Neuronal stem cell (in vitro differentiated cells): ENCODE measurements at regions not wholly inside any gene's neighbourhood (a gene's known extent, or its start where the extent isn't known, plus 50 kb on each side); places are given as distances from the start of the nearest gene placed in this dataset.

ENCODE experiments used
- DNase-seq: peaks from one replicate; pipeline ENCODE4 v3.0.0-alpha.2; 2013; ENCODE audit warnings: low spot score
- H2AFZ ChIP-seq: one replicate; pipeline ENCODE4 v1.6.1; 2013; ENCODE audit warnings: mild to moderate bottlenecking, low read length, inconsistent platforms
- H2AK5ac ChIP-seq: 2 replicates; pipeline ENCODE4 v1.6.1; 2013; ENCODE audit warnings: low read depth, mild to moderate bottlenecking, inconsistent platforms, low read length, moderate library complexity, mixed read lengths
- H2BK120ac ChIP-seq: 2 replicates; pipeline ENCODE4 v1.6.1; 2013; ENCODE audit warnings: low read depth, mild to moderate bottlenecking, inconsistent platforms, low read length, moderate library complexity, mixed read lengths
- H2BK12ac ChIP-seq: one replicate; pipeline ENCODE4 v1.6.1; 2013; ENCODE audit warnings: low read length, inconsistent platforms
- H2BK15ac ChIP-seq: 2 replicates; pipeline ENCODE4 v1.6.1; 2013; ENCODE audit warnings: mild to moderate bottlenecking, low read length, inconsistent platforms, mixed read lengths
- H2BK5ac ChIP-seq: one replicate; pipeline ENCODE4 v1.6.1; 2013; ENCODE audit warnings: inconsistent platforms, mild to moderate bottlenecking, low read length, moderate library complexity
- H3K14ac ChIP-seq: one replicate; pipeline ENCODE4 v1.6.1; 2013; ENCODE audit warnings: low read length, inconsistent platforms
- H3K18ac ChIP-seq: 2 replicates; pipeline ENCODE4 v1.6.1; 2013; ENCODE audit warnings: low read length, inconsistent platforms
- H3K23ac ChIP-seq: 2 replicates; pipeline ENCODE4 v1.6.1; 2013; ENCODE audit warnings: low read depth, mild to moderate bottlenecking, mixed read lengths, low read length, inconsistent platforms; ENCODE audit not compliant: poor library complexity
- H3K27ac ChIP-seq: replicated peaks from 3 replicates; pipeline ENCODE4 v1.5.1; 2013; ENCODE audit warnings: low read length, inconsistent platforms
- H3K27me3 ChIP-seq, 3 experiments: 2 replicates each; pipeline ENCODE4 v1.6.1; 2013; ENCODE audit warnings: low read length in 3 of 3, mild to moderate bottlenecking in 2 of 3, inconsistent platforms in 1 of 3, low read depth in 1 of 3, mixed read lengths in 1 of 3, moderate library complexity in 1 of 3; ENCODE audit not compliant: control insufficient read depth in 3 of 3, insufficient read depth in 3 of 3
- H3K36me3 ChIP-seq, 2 donors: replicated peaks in 1 of 2; 2 replicates each; pipeline ENCODE4 v1.6.1; 2013; ENCODE audit warnings: low read length in 2 of 2; ENCODE audit not compliant: control insufficient read depth in 2 of 2, insufficient read depth in 2 of 2
- H3K4ac ChIP-seq: 2 replicates; pipeline ENCODE4 v1.6.1; 2013; ENCODE audit warnings: inconsistent platforms, mild to moderate bottlenecking, low read length, moderate library complexity
- H3K4me1 ChIP-seq, 2 donors: 1 replicate in 1 of 2; 2 replicates in 1 of 2; pipeline ENCODE4 v1.6.1; 2013; ENCODE audit warnings: low read length in 2 of 2, low read depth in 1 of 2; ENCODE audit not compliant: control insufficient read depth in 2 of 2, insufficient read depth in 1 of 2
- H3K4me2 ChIP-seq: one replicate; pipeline ENCODE4 v1.6.1; 2013; ENCODE audit warnings: mild to moderate bottlenecking, low read length, inconsistent platforms; ENCODE audit not compliant: insufficient read depth, poor library complexity, severe bottlenecking
- H3K4me3 ChIP-seq, 2 donors: 2 replicates each; pipeline ENCODE4 v1.5.1; 2013; ENCODE audit warnings: low read length in 2 of 2, mild to moderate bottlenecking in 2 of 2, inconsistent platforms in 1 of 2, moderate library complexity in 1 of 2
- H3K79me1 ChIP-seq: one replicate; pipeline ENCODE4 v1.6.1; 2013; ENCODE audit warnings: low read depth, mild to moderate bottlenecking, inconsistent platforms, low read length, moderate library complexity
- H3K9ac ChIP-seq: one replicate; pipeline ENCODE4 v1.6.1; 2013; ENCODE audit warnings: mild to moderate bottlenecking, low read depth, low read length, inconsistent platforms; ENCODE audit not compliant: poor library complexity
- H3K9me3 ChIP-seq, 2 donors: replicated peaks in 1 of 2; 2 replicates each; pipeline versions ENCODE3 to v1.6.1; 2013; ENCODE audit warnings: low read length in 2 of 2, mild to moderate bottlenecking in 2 of 2, inconsistent platforms in 1 of 2, low read depth in 1 of 2, mixed read lengths in 1 of 2, moderate library complexity in 1 of 2; ENCODE audit not compliant: control insufficient read depth in 2 of 2, insufficient read depth in 1 of 2
- H4K8ac ChIP-seq: one replicate; pipeline ENCODE4 v1.6.1; 2013; ENCODE audit warnings: low read depth, mild to moderate bottlenecking, inconsistent platforms, low read length, moderate library complexity
- H4K91ac ChIP-seq: one replicate; pipeline ENCODE4 v1.6.1; 2013; ENCODE audit warnings: low read length, low read depth, mild to moderate bottlenecking, inconsistent platforms; ENCODE audit not compliant: poor library complexity
- WGBS, 2 donors: extraction: QIAGEN DNeasy Blood & Tissue Kit; methylation state at CpG; one replicate each; pipeline ENCODE4 v1.1.7; 2013; ENCODE audit warnings: missing lambda C conversion rate in 2 of 2, mixed read lengths in 1 of 2; ENCODE audit not compliant: insufficient read length in 2 of 2, insufficient replicate concordance in 1 of 2; ENCODE audit errors: extremely low coverage in 2 of 2; 5-methylcytosine and 5-hydroxymethylcytosine counted together

GRCh38 chr1:81406292-81406999 lies 394.3 kb upstream of the ADGRL2 start:
- Histone ChIP-seq H2BK12ac (no peak overlapping the region), H2BK15ac (no peak overlapping the region), H3K4me1 (peaks cover 2 to 45% of the 10 kb centered on the region in 2 donors), H3K9ac (no peak overlapping the region), H2AFZ (no peak overlapping the region), H2BK5ac (no peak overlapping the region), H3K23ac (no peak overlapping the region), H3K4ac (no peak overlapping the region), H3K27me3 (no peaks in the 10 kb centered on the region), H2AK5ac (no peak overlapping the region), H3K36me3 (no peaks in the 10 kb centered on the region), H3K14ac (no peak overlapping the region), H3K4me2 (no peak overlapping the region), H4K8ac (no peak overlapping the region), H3K9me3 (no peaks in the 10 kb centered on the region), H3K27ac (no peak overlapping the region), H3K18ac (no peak overlapping the region), H2BK120ac (no peak overlapping the region), H3K4me3 (no peak overlapping the region), H4K91ac (no peak overlapping the region), H3K79me1 (no peaks in the 10 kb centered on the region)
- no CpG with 5 or more reads among the region's 8 CpGs for WGBS, 2 donors
- no peak for DNase-seq

- Histone ChIP-seq H3K4me3 (no peak overlapping the region), H3K14ac (no peak overlapping the region), H2BK12ac (no peak overlapping the region), H3K27ac (no peak overlapping the region), H2BK15ac (no peak overlapping the region), H3K27me3 (no peaks in the 10 kb centered on the region), H2BK120ac (no peak overlapping the region), H2AFZ (no peak overlapping the region), H3K9me3 (peaks cover 0 to 28% of the 10 kb centered on the region in 2 donors), H4K8ac (no peak overlapping the region), H2AK5ac (no peak overlapping the region), H3K36me3 (no peaks in the 10 kb centered on the region), H3K79me1 (no peaks in the 10 kb centered on the region), H3K9ac (no peak overlapping the region), H4K91ac (no peak overlapping the region), H3K4me2 (no peak overlapping the region), H2BK5ac (no peak overlapping the region), H3K4ac (no peak overlapping the region), H3K23ac (no peak overlapping the region), H3K18ac (no peak overlapping the region), H3K4me1 (no peaks in the 10 kb centered on the region)
- no peak for DNase-seq
Measured at GRCh38 chr1:81398041-81398440, 402.7 kb upstream of the ADGRL2 start.

- Histone ChIP-seq H3K79me1 (no peaks in the 10 kb centered on the region), H3K14ac (no peak overlapping the region), H3K18ac (no peak overlapping the region), H2BK5ac (no peak overlapping the region), H3K4me3 (no peak overlapping the region), H3K27me3 (no peaks in the 10 kb centered on the region), H3K9ac (no peak overlapping the region), H4K91ac (no peak overlapping the region), H4K8ac (no peak overlapping the region), H2AK5ac (no peak overlapping the region), H3K4me2 (no peak overlapping the region), H2BK12ac (no peak overlapping the region), H3K4ac (no peak overlapping the region), H3K36me3 (peaks cover 0 to 2% of the 10 kb centered on the region in 2 donors), H3K9me3 (peaks cover 0 to 1% of the 10 kb centered on the region in 2 donors), H2AFZ (no peak overlapping the region), H3K23ac (no peak overlapping the region), H3K27ac (no peak overlapping the region), H2BK15ac (no peak overlapping the region), H2BK120ac (no peak overlapping the region), H3K4me1 (peaks cover 0 to 4% of the 10 kb centered on the region in 2 donors)
- DNase-seq = no peak
Measured at GRCh38 chr1:81392526-81393226, 408.1 kb upstream of the ADGRL2 start.

GRCh38 chr1:81391125-81391828 lies 409.5 kb upstream of the ADGRL2 start:
- no peak overlapping the region for H3K27ac ChIP-seq
- H3K14ac ChIP-seq = no peak overlapping the region
- H2BK120ac ChIP-seq = no peak overlapping the region
- no peak overlapping the region for H2BK5ac ChIP-seq
- H3K9me3 ChIP-seq = no peaks in the 10 kb centered on the region
- H3K18ac ChIP-seq = no peak overlapping the region
- H2BK15ac ChIP-seq = no peak overlapping the region
- H4K8ac ChIP-seq = no peak overlapping the region
- H3K23ac ChIP-seq = no peak overlapping the region
- H3K4ac ChIP-seq = no peak overlapping the region
- no CpG with 5 or more reads among the region's 4 CpGs for WGBS, 2 donors
- H4K91ac ChIP-seq = no peak overlapping the region
- H3K4me3 ChIP-seq = no peak overlapping the region
- H3K79me1 ChIP-seq = no peaks in the 10 kb centered on the region
- H3K36me3 ChIP-seq = peaks cover 0 to 2% of the 10 kb centered on the region in 2 donors
- peaks cover 0 to 5% of the 10 kb centered on the region in 2 donors for H3K4me1 ChIP-seq
- H3K9ac ChIP-seq = no peak overlapping the region
- no peak overlapping the region for H2AK5ac ChIP-seq
- H2AFZ ChIP-seq = no peak overlapping the region
- H3K27me3 ChIP-seq = no peaks in the 10 kb centered on the region
- H3K4me2 ChIP-seq = no peak overlapping the region
- no peak for DNase-seq
- no peak overlapping the region for H2BK12ac ChIP-seq
